Neural progenitor cell (in vitro differentiated cells): ENCODE measurements at regions not wholly inside any gene's neighbourhood (a gene's known extent, or its start where the extent isn't known, plus 50 kb on each side); places are given as distances from the start of the nearest gene placed in this dataset.

ENCODE experiments used
- CTCF ChIP-seq: fragments of 200-600 bp; sonication (generic); IDR thresholded peaks from 2 replicates; pipeline ENCODE4 v1.5.1; 2017; ENCODE audit warnings: antibody characterized with exemption, mild to moderate bottlenecking
- EZH2 ChIP-seq: fragments of 200-600 bp; sonication (generic); IDR thresholded peaks from 2 replicates; pipeline ENCODE4 v1.6.1; 2017; ENCODE audit warnings: antibody characterized with exemption, mild to moderate bottlenecking, moderate library complexity

DNA sequence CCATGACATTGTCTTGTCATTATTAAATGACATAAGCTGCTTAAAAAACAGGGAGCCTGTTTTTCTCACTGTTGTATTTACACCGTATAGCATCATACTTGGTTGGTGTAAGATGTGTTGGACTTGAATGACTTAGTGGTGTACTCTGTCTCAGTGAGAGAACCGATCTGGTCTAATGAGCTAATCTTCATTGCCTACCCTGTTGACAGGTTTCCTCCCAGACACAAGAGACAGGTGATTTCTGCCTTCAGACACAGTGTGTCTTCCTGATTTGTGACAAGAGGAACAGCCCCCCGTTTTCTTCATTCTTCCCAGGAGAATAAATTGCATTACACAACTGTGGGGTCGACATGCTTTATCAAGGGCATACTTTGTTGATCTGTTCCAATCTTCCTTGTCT lies 137.2 kb upstream of the ID4 start:
- TF ChIP-seq CTCF (no peak), EZH2 (no peak)
